COLO829 (cell line): ENCODE measurements at regions not wholly inside any gene's neighbourhood (a gene's known extent, or its start where the extent isn't known, plus 50 kb on each side); places are given as distances from the start of the nearest gene placed in this dataset.

Experiments
- DNase-seq: peaks from one replicate; pipeline ENCODE4 v3.0.0; 2012; ENCODE audit warnings: low spot score

DNA sequence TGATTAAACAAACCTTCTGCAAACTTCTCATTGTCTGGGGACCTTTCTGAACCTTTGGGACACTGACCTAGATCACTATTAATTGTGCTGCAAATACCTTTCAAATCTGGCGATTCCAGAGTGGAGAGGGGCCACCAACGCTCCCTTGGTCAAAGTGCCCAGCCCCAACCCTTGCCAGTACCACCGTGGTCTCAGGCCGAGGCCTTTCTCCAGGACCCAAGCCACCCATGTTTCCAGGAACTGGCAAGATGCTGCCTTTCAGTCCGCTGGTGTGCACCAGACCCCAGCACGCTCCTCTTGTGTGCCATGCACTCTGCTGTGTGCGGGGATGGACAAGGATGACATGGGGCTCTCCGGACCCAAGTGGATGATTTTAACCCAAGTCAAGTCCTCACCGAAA is 91.1 kb upstream of the MGMT start:
- DNase-seq, result no peak

DNA sequence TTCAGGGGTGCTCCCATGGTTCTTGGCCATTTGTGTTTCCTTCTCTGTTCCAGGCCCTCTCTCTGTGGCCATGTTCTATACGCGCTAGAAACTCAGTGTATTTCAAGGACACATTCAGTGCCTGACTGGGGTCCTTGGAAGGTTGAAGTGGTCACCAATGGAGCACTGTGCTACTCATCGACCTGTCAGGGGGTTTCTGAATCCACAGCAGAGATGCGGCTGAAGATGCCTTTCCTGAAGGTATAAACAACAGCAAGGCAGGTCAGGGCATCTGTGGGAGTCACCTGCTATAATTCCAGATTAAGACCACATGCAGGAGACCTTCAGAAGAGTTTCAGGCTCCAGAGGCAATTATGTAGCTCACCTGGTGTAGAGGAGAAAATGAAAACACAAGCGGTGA is 86.8 kb upstream of the MGMT start:
- DNase-seq, result no peak

DNA sequence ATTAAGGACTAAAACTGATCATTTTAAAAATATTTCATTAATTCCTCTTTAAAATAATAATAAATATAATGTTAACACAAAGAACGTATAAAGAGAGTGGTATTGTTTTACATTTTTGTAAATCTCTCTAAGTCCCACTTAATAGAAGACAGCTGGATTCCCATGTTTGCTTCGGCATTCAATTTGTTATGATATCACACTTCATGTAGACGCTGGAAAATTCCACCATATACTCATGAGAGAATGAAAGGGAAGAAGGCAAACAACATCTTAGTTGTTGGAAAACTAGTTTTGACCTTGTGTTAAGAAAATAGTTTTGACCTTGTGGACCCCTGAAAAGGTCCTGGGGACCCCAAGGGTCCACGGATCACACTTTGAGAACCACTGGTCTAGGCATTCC is 85.3 kb upstream of the MGMT start:
- no peak for DNase-seq

DNA sequence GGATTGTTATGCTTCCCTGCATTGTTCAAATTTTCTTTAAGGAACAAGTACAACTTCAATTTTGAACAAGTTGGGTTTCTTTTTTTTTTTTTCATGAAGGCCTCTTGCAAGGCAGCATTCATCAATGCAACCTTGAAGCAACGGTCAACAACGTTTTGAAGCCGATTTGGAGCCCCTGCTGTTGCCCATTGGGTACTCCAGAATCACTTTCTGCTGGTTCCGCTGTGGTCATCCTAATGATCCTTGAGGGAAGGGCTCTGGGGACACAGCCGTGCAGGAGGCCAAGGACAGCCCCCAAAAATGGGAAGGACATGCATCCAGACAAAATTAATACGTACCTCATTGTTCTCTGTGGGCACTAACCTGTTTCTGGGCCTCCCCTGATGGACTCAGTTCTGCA is 84.6 kb upstream of the MGMT start:
- no peak for DNase-seq

DNA sequence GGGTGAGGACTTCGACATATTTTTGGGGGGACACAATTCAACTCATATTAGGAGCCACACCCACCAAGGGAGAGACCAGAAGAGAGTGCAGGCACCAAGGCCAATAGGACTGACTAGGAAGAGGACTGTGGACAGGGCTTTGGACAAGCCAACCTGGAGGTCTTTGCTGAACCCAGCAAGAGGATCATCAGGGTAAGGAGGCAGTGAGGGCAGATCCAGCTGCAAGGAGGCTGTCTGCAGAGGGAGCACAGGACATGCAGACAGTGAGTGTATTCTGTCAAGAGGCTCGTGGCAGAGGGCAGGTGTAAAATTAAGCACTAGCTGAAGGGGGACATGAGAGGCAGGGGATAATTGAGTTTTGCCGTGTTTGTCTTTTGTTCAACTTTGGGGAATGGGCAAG is 83.4 kb upstream of the MGMT start:
- DNase-seq, result no peak

DNA sequence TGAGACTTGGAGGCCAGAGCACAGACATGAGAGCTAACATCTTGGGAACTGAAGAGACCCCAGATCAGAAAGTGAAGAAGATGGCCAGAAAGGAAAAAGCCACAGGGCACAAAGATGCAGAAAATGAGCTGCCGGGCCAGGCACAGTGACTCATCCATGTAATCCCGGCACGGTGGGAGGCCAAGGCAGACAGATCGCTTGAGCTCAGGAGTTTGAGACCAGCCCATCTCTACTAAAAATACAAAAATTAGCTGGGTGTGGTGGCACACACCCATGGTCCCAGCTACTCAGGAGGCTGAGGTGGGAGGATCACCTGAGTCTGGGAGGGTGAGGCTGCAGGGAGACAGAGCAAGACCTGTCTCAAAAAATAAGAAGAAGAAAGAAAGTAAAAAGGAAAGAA is 81.4 kb upstream of the MGMT start:
- DNase-seq, result no peak

DNA sequence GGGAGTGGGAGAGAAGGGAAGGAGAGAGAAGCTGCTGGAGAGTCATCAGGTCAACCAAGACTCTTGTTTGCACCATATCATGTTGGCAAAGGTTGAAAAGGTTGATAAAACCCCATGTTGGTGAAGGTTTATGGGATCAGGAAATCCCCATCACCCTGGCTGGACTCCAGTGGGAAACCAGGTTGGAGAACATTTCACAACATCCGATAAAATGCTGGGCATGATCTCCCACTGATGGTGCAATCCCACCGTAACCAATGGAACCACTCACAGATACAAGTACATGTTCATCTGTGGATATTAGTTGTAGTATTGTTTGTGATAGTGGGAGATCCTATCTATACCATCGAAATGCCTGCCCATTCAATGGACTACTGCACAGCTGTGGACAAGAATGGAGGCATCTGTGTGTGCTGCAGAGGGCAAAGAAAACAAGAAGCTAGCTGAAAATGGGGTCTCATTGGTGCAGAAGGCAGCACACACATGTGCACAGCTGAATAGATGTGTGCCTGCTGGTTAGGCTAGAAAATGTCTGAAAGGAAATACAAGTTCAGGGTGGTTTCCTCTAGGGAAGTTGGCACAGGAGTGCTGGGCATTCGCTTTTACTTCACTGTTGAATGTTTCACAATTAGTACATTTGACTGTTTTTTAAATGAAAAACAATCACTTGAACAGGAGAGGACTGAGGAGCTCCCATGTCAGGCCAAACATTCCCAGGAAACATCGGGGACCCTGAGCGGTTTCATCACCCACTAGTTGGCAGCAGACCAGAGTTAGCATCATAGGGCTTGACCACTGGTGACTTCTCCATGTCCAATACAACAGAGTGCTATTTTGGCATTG is 80.4 kb upstream of the MGMT start:
- DNase-seq, result no peak

DNA sequence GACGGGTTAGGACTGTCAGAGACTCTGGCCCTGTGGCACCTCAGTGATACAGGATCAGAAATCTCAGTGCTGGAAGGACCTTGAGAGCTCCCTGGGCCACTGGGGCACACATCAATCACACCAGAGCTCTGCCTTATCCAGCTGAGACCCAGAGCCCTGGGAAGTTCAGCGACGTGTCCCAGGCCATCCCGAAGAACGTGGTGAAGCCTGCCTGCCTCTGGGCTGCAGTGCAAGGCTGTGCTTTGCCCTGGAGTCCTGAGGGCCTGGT is 79.8 kb upstream of the MGMT start:
- no peak for DNase-seq

DNA sequence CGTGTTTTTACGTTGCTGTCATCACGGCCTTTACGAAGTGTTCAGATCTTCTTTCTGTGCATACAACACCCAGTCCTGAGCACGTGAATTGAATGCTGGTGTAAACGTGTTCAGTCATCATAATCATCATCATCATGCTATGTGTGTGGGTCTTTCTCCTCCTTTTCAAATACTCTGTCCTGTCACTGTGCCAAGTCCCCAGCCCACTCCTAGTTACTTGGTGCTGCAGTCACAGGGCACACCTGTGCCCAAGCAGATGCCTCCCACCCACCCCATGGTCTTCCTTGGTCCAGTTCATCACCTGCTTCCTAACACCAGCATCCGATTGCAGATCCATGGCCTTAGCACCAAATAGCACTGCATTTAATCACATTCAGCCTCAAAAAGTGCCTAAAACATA is 78.6 kb upstream of the MGMT start:
- no peak for DNase-seq

DNA sequence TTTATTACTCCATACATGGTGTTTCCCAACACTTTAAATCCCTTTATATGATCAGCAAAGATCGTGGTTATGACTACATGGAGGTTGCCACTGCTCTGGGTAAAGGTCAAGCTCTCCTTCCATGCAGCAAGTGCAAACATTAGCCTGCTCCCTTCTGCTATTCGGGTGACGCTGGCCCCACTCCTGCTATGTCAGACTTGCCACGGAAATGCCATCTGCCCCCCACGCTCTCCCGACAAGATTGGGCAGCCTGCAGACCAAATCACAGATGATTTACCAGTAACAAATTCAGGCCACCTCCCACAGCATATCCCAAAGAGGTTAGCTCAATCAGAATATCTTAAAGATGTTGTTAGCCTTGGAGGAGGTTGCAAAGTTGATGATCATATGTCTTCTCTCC is 77.8 kb upstream of the MGMT start:
- DNase-seq, result no peak

DNA sequence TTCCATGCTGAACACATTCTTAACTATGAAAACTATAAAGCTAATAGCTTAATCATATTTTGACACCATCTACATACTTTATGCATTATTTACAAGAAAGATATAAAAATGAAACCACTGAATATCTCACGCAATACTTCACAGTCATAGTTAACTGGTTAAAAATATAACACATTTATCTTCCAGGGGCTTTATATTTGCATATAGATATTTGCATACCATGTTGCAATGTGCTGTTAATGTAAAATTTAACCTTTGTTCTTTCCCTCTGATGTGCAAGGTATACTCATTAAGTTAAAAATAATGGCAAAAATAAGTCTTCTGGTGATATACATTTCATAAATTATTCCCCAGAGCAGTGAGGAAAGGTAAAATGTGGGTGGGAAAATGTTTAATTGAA is 76.9 kb upstream of the MGMT start:
- no peak for DNase-seq

DNA sequence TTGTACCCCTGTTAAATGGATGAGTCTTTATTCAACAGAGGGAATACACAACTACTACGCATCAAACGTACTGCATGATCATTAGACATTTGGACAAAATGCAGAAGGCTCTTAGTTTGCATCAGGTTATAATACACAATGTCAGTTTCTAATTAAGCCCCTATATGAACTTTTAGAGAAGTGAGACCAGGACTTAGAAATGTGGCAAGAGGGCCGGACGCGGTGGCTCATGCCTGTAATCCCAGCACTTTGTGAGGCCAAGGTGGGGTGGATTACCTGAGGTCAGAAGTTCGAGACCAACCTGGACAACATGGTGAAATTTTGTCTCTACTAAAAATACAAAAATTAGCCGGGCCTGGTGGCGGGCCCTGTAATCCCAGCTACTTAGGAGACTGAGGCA is 76.3 kb upstream of the MGMT start:
- no peak for DNase-seq

DNA sequence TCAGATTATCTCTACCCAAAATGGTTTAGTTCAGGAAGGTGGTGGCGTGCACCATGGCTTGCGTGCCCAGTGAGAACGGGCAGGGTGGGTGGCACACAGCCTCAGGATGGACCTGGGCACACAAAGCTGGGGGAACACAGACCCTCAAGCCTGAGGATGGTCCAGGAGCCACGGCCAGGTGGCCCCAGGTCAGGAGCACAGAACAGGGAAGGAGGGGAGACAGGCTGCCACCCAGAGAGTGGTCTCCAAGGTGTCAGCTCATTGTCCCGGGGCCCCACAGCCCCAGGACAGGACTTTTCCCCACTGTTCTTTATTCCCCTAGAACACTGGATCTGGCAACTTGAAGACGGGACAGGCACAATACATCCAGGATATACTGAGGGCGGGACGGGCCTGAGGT is 75.6 kb upstream of the MGMT start:
- DNase-seq, result no peak

DNA sequence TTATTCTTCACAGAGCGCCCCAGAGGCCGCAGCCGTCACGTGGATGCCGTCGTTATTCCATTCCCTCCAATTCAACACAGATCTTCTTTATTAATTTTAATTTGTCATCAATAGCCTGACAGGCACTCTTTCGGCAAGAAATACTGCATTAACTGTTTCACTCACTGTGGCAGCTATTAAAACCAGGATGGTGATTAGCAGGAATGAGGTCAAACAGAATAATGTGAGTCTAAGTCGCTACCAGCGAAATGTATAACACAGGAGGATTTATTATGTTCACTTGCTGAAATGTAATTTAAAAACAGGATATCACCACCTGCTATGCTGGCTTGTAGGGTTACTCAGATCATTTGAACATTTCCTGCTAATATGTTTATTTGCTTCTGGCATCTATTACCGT is 74.2 kb upstream of the MGMT start:
- no peak for DNase-seq

DNA sequence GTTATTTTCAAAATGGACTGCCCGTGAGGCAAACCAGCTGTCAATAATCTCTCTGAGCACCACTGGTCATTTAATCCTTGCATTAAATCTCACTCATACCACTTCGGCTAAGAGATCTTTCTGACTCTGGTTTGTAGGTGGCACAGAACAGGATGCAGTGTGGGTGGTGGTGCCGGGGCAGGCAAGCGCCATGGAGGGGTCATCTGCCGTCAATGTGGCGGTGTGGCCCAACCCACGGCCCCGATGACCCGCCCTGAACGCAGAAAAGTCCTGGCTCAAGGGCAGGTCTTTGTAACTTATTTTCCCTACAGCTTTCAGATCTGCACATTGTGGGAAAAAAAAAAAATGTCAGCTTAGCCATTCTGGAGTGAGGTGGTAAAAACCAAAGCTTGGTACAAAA is 73.2 kb upstream of the MGMT start:
- no peak for DNase-seq

DNA sequence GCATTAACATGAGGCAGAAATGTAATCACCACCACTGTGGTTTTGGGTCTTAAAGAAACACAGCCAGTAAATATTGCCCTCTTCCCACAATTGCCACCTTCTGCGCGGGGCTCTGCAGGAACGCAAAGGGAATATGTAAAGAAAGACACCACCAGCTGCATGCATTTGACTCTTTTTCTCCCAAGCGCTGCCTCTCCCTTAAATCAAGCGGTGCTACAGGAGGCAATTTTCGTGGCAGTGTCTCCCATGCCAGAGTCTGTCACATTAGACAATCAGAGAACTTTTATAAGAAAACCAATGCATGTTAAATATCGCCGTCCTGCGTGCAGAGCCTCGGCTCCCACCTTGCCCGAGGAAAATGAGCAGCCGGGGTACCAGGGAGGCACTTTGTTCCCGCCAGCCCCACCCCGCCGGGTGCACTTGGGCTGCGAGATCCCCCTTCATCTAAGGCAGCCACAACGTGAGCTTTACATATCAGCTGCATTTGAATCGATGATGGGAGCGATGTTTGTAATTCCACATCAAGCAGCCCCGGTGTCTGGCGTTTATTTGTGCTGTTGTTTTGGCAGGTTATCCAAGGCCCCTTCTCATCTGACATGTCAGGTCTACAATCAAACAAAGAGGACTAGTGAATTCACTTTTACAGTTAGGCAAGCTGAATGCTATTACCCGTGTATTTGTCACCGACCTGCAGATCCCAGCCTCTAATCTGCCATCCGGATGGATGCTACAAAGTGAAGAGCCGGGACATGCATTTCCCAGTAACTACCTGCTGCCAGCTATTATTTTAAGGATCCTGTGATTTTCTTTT is 72.3 kb upstream of the MGMT start:
- DNase-seq, result no peak

DNA sequence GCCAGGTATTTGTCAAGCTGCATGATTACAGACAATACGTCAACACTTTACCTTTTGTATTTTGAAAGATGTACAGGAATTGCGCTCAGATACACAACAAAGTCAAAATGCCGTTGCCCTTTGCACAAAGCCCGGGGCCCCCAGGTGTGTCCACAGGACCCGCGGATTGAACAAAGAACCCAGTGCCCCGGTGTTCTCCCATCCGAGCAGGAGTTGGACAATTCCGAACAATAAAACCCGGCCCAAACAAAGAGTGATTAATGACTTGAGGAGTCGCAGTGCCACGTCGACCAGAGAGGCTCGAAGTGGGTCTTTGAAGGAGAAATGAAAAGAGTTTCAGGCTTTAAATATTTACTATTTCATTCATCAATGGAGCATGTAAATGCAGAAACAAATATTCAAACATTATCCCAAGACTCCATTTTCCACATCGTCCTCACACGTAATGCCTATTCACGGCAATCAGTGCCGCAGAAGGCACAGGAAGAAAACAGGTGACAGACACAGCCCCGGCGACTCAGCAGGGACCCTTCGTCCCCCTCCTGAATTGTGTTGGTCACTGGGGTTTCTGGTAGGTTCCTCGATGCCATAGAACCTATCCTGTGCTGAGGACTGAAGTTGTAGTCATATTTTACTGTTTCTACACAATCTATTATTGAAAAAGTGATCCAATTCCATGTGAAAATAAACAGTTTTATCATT is 70.9 kb upstream of the MGMT start:
- no peak for DNase-seq

DNA sequence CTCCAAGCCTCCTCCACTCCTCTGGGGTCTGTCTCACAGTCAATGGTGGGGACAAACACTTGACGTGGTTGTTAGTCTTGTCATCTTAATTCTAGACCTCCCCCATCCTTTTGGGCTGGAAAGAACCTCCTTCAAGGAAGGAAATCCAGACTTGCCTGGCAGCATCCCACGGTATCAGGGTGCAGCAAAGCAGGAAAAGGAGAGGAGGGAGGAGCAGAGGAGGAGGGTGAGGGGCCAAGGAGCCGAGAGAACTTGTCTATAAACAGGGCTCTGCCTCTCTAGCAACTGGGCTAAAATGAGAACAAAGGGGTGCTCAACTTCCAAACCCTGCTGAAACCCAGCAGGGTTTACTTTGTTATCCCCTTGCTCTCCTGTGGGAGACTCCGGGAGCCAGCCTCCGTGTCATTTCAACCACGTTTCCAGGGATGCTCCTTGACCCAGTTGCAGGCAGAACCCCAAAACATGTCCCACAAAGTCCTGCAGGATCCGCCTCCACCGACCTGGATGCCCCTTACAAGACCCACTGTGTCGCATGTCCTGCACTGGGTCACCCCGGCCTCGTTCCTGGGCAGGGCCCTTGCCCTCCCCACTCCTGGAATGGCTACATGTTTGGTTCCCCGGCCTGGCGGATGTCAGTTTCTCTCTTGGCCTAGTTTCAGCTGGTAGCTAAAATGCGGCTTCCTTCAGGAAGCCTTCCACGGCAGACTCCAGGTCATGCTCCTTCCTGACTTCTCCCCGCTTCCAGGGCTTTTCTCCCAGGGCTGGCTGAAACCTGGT is 69.7 kb upstream of the MGMT start:
- no peak for DNase-seq

DNA sequence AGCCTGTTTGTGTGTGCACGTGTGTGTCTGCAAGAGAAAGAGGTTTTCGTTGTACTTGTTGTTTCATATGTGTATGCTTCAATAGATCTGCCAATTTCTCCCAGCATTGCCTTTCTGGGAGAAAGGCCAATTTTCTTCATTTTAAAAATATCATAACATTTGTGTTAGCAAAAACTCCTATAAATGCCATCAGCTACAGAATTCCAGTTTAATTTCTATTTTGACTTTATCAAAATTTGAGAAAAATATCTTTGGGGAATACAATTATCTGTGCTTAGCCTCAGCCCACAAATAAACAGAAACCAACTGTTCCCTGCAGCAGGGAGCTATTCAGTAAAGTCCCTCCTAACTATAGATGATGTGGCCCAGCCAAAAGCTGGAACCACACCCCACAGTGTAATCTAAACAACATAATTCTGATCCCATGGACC is 68.3 kb upstream of the MGMT start:
- no peak for DNase-seq

DNA sequence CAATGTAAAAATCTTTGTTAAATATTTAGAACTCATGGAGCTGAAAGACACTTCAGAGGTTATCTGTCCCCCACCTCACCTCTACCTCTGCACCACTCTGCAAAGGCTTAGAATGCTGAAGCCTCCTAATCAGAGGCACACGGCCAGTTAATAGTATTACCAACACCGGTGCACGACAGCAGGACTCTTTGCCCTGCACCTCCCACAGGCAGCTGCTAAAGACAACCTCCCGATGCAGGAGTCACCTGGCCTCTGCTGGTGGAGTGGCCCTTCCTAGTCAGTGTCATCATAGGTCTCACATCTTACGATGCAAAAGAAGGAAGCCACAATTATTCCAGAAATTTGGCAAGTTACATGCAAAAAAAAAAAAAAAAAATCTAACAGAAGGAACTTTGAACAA is 66.6 kb upstream of the MGMT start:
- no peak for DNase-seq

DNA sequence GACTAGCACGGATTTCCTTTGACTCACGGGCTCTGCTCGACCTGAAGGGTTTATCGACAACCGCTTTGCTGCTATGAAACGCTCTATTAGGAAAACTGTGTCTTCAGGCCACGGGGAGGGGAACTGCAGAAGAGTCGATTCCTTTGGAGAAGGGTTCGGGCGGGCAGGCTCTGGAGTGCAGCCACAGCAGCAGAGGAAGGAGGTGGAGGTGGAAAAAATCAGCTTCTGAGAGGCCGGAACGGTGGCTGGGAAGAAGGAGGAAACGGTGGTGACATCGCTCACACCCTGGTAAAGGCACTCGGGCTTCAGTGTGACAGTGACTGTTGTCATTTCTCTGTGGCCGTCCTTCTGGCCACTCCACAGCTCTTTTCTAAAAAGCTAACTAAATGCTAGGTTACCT is 64.6 kb upstream of the MGMT start:
- DNase-seq, result no peak

DNA sequence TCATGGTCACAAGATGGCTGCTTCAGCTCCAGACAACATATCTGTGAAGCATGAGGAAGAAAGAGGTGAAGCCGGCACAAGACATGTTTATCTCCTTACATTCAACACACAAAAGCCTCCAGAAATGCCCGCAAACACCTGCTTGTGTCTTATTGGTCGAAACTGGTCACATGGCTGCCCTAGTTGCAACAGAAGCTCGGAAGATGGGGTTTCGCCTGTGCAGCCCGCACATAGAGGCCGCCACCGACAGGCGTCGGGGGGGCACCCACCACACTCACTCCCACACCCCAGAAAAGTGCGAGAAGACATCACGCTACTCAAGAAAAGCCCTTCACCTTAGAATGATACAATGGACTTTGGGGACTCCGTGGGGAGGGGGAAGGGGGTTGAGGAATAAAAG is 63.0 kb upstream of the MGMT start:
- no peak for DNase-seq

DNA sequence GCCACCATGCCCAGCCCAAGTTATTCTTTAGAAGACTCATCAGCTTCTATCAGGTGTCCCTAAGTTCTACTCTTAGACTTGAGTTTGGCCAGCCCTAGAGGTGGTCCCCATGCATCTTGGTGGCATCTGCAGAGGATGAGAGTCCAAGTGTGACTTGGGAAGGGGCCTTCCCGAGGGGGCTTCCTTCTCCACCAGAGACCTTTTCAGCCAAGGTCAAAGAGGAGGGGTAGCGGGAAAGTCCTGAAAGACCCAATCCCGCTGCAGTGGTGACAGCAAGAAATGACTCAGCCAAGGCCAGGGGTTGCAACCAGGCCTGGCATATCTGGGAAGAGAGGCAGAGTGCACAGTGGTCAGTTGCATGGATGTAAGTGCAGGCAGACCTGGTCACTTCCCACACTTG is 61.7 kb upstream of the MGMT start:
- DNase-seq, result no peak
